ENCODE measurements at regions not wholly inside any gene's neighbourhood (a gene's known extent, or its start where the extent isn't known, plus 50 kb on each side); places are given as distances from the start of the nearest gene placed in this dataset.

DNA sequence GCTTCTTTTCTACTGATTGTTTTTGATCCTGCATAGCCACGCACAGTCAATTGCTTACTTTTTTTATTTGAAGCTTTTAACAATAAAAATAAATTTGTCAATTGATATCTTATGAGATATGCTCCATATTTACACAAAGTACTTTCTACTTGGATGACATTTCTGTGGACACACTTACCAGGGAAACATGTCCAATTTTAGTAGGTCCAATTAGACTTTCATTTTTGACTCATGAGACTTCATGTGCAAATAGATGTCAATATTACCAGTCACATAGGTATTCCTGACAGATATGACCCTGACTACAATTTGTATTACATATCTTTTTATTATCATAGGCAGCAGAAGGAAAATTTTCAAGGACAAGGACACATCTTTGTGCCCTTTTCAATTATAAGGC is 219.9 kb upstream of the ANKRD50 start:
- TF ChIP-seq ATF7 (IDR thresholded peaks at IDR 0.05): no peak
- TF ChIP-seq KDM4B (IDR thresholded peaks at IDR 0.05; ENCODE audit: borderline replicate concordance in 2 of 2, low read depth in 1 of 2): no peak
- TF ChIP-seq, protein P1, sequence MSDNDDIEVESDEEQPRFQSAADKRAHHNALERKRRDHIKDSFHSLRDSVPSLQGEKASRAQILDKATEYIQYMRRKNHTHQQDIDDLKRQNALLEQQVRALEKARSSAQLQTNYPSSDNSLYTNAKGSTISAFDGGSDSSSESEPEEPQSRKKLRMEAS (CRISPR knock-in tag; IDR thresholded peaks at IDR 0.05): no peak
- TF ChIP-seq, protein P2, sequence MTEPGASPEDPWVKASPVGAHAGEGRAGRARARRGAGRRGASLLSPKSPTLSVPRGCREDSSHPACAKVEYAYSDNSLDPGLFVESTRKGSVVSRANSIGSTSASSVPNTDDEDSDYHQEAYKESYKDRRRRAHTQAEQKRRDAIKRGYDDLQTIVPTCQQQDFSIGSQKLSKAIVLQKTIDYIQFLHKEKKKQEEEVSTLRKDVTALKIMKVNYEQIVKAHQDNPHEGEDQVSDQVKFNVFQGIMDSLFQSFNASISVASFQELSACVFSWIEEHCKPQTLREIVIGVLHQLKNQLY (CRISPR knock-in tag; conservative IDR thresholded peaks at IDR 0.05): no peak
- no peak for TF ChIP-seq TEAD2 (tag; IDR thresholded peaks at IDR 0.05)
- no peak for TF ChIP-seq HCFC1 (IDR thresholded peaks at IDR 0.05; ENCODE audit: low read depth, low read length)
